PC-9 (cell line): ENCODE measurements at regions not wholly inside any gene's neighbourhood (a gene's known extent, or its start where the extent isn't known, plus 50 kb on each side); places are given as distances from the start of the nearest gene placed in this dataset.

Experiments
- EZH2 ChIP-seq: fragments of 200-600 bp; sonication (generic); IDR thresholded peaks from 2 replicates; pipeline ENCODE4 v1.8.0; 2017; ENCODE audit warnings: antibody characterized with exemption, low read depth
- TF ChIP-seq, protein P1 (sequence below): fragments of 200-600 bp; sonication (generic); conservative IDR thresholded peaks from 2 replicates; pipeline ENCODE4 v1.6.1; 2017; ENCODE audit warnings: mixed run types, antibody characterized with exemption, mild to moderate bottlenecking, moderate library complexity

DNA sequence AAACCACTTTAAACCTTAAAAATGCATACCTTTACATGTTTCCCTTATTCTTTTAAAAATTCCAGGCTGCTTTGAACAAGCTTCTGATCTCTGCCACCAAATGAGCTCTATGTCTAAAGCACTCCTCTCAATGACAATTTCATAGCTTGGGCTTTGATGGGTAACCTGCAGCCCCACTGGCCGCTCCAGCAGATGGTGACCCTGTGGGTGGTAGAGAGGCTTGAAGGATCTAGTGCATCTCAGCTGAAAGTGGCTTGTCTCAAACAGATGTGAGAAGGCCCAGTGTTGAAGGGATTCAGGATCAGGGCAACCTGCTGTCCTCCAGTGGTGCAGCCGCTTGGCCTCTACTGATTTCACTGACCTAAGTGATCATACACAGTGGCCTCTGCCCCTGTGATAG, 84.7 kb upstream of the IRF2BP2 start:
- no peak for TF ChIP-seq EZH2
- TF ChIP-seq, protein P1, sequence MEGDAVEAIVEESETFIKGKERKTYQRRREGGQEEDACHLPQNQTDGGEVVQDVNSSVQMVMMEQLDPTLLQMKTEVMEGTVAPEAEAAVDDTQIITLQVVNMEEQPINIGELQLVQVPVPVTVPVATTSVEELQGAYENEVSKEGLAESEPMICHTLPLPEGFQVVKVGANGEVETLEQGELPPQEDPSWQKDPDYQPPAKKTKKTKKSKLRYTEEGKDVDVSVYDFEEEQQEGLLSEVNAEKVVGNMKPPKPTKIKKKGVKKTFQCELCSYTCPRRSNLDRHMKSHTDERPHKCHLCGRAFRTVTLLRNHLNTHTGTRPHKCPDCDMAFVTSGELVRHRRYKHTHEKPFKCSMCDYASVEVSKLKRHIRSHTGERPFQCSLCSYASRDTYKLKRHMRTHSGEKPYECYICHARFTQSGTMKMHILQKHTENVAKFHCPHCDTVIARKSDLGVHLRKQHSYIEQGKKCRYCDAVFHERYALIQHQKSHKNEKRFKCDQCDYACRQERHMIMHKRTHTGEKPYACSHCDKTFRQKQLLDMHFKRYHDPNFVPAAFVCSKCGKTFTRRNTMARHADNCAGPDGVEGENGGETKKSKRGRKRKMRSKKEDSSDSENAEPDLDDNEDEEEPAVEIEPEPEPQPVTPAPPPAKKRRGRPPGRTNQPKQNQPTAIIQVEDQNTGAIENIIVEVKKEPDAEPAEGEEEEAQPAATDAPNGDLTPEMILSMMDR, result no peak
